ENCODE measurements at regions not wholly inside any gene's neighbourhood (a gene's known extent, or its start where the extent isn't known, plus 50 kb on each side); places are given as distances from the start of the nearest gene placed in this dataset.

- H3K9me3 ChIP-seq (ENCODE audit: insufficient read depth, low read depth, low read length): no peaks in the 10 kb centered on the region
- H4K20me1 ChIP-seq (ENCODE audit: insufficient read depth, low read length, poor library complexity, severe bottlenecking): no peaks in the 10 kb centered on the region
- H3K9me2 ChIP-seq (replicated peaks; ENCODE audit: low read depth, low read length): no peaks in the 10 kb centered on the region
- no peaks in the 10 kb centered on the region for H3K4me1 ChIP-seq (ENCODE audit: insufficient read depth, low read length, poor library complexity, severe bottlenecking)
- H3K4me3 ChIP-seq (ENCODE audit: low read length, poor library complexity, severe bottlenecking): no peak overlapping the region
- no peak overlapping the region for H3K9ac ChIP-seq (ENCODE audit: low read depth, low read length, poor library complexity, severe bottlenecking)
- H3F3A ChIP-seq (ENCODE audit: low read depth): no peaks in the 10 kb centered on the region
- no peaks in the 10 kb centered on the region for H3K36me3 ChIP-seq (ENCODE audit: insufficient read depth, low read length)
- no peaks in the 10 kb centered on the region for H3K27me3 ChIP-seq (ENCODE audit: insufficient read depth, low read length, poor library complexity, severe bottlenecking)
- no peak overlapping the region for H3K4me2 ChIP-seq (ENCODE audit: low read depth, low read length, poor library complexity, severe bottlenecking)
- TF ChIP-seq EZH2phosphoT487 (IDR thresholded peaks at IDR 0.05; ENCODE audit: borderline replicate concordance): no peak
- no peak for TF ChIP-seq CTCF (conservative IDR thresholded peaks at IDR 0.05; ENCODE audit: low read length)
- H2AFZ ChIP-seq (ENCODE audit: low read length): no peak overlapping the region
- no peaks in the 10 kb centered on the region for H3K79me2 ChIP-seq (ENCODE audit: insufficient read depth, low read length)
Observed at GRCh38 chr4:138710297-138710696, 305.3 kb upstream of the NOCT start.

DNA sequence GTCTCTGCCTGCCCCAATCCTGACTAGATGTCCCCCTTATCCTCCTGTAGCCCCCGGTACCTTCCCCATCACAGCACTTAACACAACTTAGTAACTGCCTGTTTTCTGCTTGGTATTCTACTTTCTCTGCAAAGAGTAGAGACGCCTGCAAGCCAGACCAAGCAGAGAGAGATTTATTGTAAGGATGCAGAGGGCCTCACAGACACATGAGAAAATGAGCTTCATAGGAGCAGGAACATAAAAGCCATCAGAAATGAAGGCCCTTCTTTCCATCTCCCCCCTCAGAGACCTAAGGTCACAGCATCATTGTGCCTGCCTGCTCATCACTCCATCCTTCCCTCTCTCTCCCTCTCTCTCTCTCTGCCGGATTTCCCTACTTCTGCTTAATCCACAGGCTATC is 305.7 kb upstream of the NOCT start:
- Histone ChIP-seq H3F3A (ENCODE audit: low read depth) (no peaks in the 10 kb centered on the region), H3K4me3 (ENCODE audit: low read length, poor library complexity, severe bottlenecking) (no peak overlapping the region), H3K4me2 (ENCODE audit: low read depth, low read length, poor library complexity, severe bottlenecking) (no peak overlapping the region), H3K79me2 (ENCODE audit: insufficient read depth, low read length) (no peaks in the 10 kb centered on the region), H2AFZ (ENCODE audit: low read length) (no peak overlapping the region), H3K36me3 (ENCODE audit: insufficient read depth, low read length) (no peaks in the 10 kb centered on the region), H3K9me3 (ENCODE audit: insufficient read depth, low read depth, low read length) (no peaks in the 10 kb centered on the region), H4K20me1 (ENCODE audit: insufficient read depth, low read length, poor library complexity, severe bottlenecking) (no peaks in the 10 kb centered on the region), H3K27me3 (ENCODE audit: insufficient read depth, low read length, poor library complexity, severe bottlenecking) (no peaks in the 10 kb centered on the region), H3K4me1 (ENCODE audit: insufficient read depth, low read length, poor library complexity, severe bottlenecking) (no peaks in the 10 kb centered on the region), H3K9me2 (replicated peaks; ENCODE audit: low read depth, low read length) (no peaks in the 10 kb centered on the region), H3K9ac (ENCODE audit: low read depth, low read length, poor library complexity, severe bottlenecking) (no peak overlapping the region)
- TF ChIP-seq CTCF (conservative IDR thresholded peaks at IDR 0.05; ENCODE audit: low read length) (no peak), EZH2phosphoT487 (IDR thresholded peaks at IDR 0.05; ENCODE audit: borderline replicate concordance) (no peak)

- Histone ChIP-seq H4K20me1 (ENCODE audit: insufficient read depth, low read length, poor library complexity, severe bottlenecking) (no peaks in the 10 kb centered on the region), H3K9me3 (ENCODE audit: insufficient read depth, low read depth, low read length) (no peaks in the 10 kb centered on the region), H3K4me3 (ENCODE audit: low read length, poor library complexity, severe bottlenecking) (no peak overlapping the region), H3F3A (ENCODE audit: low read depth) (no peaks in the 10 kb centered on the region), H3K36me3 (ENCODE audit: insufficient read depth, low read length) (no peaks in the 10 kb centered on the region), H3K9ac (ENCODE audit: low read depth, low read length, poor library complexity, severe bottlenecking) (no peak overlapping the region), H3K4me2 (ENCODE audit: low read depth, low read length, poor library complexity, severe bottlenecking) (no peak overlapping the region), H2AFZ (ENCODE audit: low read length) (no peak overlapping the region), H3K9me2 (replicated peaks; ENCODE audit: low read depth, low read length) (no peaks in the 10 kb centered on the region), H3K27me3 (ENCODE audit: insufficient read depth, low read length, poor library complexity, severe bottlenecking) (no peaks in the 10 kb centered on the region), H3K79me2 (ENCODE audit: insufficient read depth, low read length) (no peaks in the 10 kb centered on the region), H3K4me1 (ENCODE audit: insufficient read depth, low read length, poor library complexity, severe bottlenecking) (no peaks in the 10 kb centered on the region)
- TF ChIP-seq CTCF (conservative IDR thresholded peaks at IDR 0.05; ENCODE audit: low read length): no peak
- no peak for TF ChIP-seq EZH2phosphoT487 (IDR thresholded peaks at IDR 0.05; ENCODE audit: borderline replicate concordance)
Observed at GRCh38 chr4:138707746-138708677, 307.6 kb upstream of the NOCT start.
